ENCODE measurements at regions not wholly inside any gene's neighbourhood (a gene's known extent, or its start where the extent isn't known, plus 50 kb on each side); places are given as distances from the start of the nearest gene placed in this dataset.
"Not testable (repeated sequence)": the region's sequence is repeated elsewhere in the genome, so short reads cannot be mapped to it uniquely, and the experiment has no call there.

- no peak for DNase-seq
Observed at GRCh38 chr7:98729121-98729520, 112.0 kb downstream of the NPTX2 start.

- DNase-seq: no peak
Observed at GRCh38 chr7:98730326-98730725, 113.2 kb downstream of the NPTX2 start.

GRCh38 chr7:98731651-98732050, 114.6 kb downstream of the NPTX2 start:
- no peak for DNase-seq

- peak; percentile 63 for DNase-seq
Observed at GRCh38 chr7:98733036-98733435, 116.0 kb downstream of the NPTX2 start.

- DNase-seq: no peak
Observed at GRCh38 chr7:98735801-98736200, 118.7 kb downstream of the NPTX2 start.

GRCh38 chr7:98736461-98736860, 119.4 kb downstream of the NPTX2 start:
- not testable (repeated sequence) for DNase-seq

- DNase-seq: no peak
Observed at GRCh38 chr7:98737176-98737575, 120.1 kb downstream of the NPTX2 start.

- no peak for DNase-seq
Observed at GRCh38 chr7:98740643-98741042, 123.6 kb downstream of the NPTX2 start.

- peak; percentile 41 for DNase-seq
Observed at GRCh38 chr7:98745722-98746318, 124.0 kb downstream of the TMEM130 start.

GRCh38 chr7:98748090-98748489, 121.7 kb downstream of the TMEM130 start:
- no peak for DNase-seq

GRCh38 chr7:98753176-98753575, 116.6 kb downstream of the TMEM130 start:
- DNase-seq: no peak

- peak; percentile 85 for DNase-seq
Observed at GRCh38 chr7:98753989-98754479, 115.8 kb downstream of the TMEM130 start.

- no peak for DNase-seq
Observed at GRCh38 chr7:98755138-98755898, 114.5 kb downstream of the TMEM130 start.

GRCh38 chr7:98758157-98758556, 111.7 kb downstream of the TMEM130 start:
- no peak for DNase-seq

GRCh38 chr7:98760201-98760651, 109.6 kb downstream of the TMEM130 start:
- no peak for DNase-seq

GRCh38 chr7:98761225-98761624, 108.6 kb downstream of the TMEM130 start:
- DNase-seq: no peak

- no peak for DNase-seq
Observed at GRCh38 chr7:98762620-98763019, 107.2 kb downstream of the TMEM130 start.

- DNase-seq: no peak
Observed at GRCh38 chr7:98763441-98763840, 106.4 kb downstream of the TMEM130 start.

- no peak for DNase-seq
Observed at GRCh38 chr7:98764946-98765345, 104.9 kb downstream of the TMEM130 start.

GRCh38 chr7:98770085-98770484, 99.7 kb downstream of the TMEM130 start:
- not testable (repeated sequence) for DNase-seq

- DNase-seq: no peak
Observed at GRCh38 chr7:98771519-98771918, 98.3 kb downstream of the TMEM130 start.

- DNase-seq: no peak
Observed at GRCh38 chr7:98771941-98772603, 97.7 kb downstream of the TMEM130 start.

GRCh38 chr7:98774884-98775283, 94.9 kb downstream of the TMEM130 start:
- DNase-seq: peak; percentile 11

GRCh38 chr7:98777051-98777450, 92.8 kb downstream of the TMEM130 start:
- DNase-seq: no peak
